NCI-H1105 treated with DMSO at 0.1 percent for 48 hours (cell line): ENCODE measurements at regions not wholly inside any gene's neighbourhood (a gene's known extent, or its start where the extent isn't known, plus 50 kb on each side); places are given as distances from the start of the nearest gene placed in this dataset.

Experiments
- DNase-seq: peaks from one replicate; lab custom pipeline; 2025; lab: John Stamatoyannopoulos, UW

DNA sequence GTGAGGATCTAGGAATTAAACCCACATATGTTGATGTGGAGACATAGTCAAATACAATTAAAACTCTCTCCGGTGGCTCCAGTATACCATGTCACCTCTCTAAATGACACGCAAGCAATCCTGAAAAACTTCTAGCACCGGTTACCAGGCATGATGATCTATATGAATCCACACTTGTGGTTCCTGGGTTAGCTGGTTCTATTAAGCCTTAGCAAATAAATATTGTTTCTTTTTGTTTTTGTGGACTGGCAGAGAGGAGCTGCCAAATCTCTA, 104.8 kb downstream of the SEC61B start:
- DNase-seq = no peak

DNA sequence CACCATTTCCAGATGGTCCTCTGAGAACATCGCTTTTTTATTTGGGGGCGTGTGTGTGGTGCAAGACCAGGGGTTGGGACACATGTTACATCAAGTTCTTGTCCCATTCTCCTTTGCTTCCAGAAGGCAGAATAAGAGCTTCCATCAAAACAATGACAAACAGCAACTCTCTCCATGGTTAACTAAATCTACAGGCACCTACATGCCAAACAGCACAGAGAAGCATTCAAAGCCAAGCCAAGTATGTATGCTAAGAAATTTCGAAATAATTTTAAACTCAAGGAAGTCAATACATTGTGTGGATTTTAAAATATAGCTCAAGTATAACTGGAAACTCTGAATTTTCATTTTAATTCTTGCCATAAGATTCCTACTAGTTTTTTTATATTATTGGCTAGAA, 105.6 kb downstream of the SEC61B start:
- no peak for DNase-seq

DNA sequence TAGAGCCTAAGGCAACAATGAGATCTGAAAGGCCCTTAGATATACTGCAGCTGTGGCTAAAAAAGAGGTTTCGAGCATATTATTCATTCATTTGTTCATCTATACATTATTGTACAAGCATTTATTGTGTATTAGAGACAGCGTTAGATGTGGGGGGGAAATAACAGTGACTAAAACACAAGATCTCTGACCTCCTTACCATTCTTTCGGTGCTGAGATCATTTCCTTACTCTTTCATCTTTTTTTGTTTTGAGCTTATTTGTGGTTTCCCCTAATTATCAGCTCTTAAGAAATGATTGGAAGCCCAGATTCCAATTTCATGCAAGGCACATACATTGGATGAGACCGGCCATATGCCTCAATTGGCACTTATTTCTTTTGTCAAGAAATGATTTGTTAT, 113.2 kb downstream of the SEC61B start:
- no peak for DNase-seq

DNA sequence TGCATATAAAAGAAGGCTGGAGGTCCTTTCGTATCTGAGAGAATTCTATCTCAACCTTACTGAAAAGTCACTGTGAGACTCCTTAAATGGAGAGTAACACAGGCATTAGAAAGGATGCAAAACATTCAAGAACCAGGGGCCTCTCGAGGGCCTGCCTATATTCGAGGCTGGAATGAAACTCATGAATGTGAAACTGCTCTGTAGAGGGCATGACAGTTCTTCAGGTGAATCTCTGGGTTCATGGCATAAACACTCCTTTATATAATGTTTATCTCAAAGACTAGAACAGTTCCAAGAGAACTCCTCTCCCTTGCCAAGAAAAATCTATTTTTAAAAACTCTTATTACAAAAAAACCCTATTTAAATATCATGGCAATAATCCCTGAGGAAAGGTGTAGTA, 113.9 kb downstream of the SEC61B start:
- no peak for DNase-seq

DNA sequence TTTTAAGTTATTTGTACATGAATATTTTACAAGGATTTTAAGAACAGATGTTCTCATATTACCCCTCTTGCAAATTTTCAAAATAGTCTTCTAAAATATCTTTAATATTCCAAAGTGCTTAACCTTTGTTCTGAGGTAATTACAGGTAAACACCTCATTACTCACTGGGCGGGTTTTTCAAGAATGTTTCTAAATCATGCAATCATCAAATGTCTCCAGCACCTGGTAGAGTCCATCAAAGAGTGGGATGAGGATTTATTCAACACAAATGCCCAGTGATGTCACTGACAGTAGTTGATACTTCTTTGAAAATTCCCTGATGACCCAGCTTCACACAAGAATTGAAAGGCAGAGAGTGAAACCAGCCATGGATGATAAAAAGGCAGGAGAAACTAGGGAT, 114.4 kb downstream of the SEC61B start:
- DNase-seq = peak; percentile 34

DNA sequence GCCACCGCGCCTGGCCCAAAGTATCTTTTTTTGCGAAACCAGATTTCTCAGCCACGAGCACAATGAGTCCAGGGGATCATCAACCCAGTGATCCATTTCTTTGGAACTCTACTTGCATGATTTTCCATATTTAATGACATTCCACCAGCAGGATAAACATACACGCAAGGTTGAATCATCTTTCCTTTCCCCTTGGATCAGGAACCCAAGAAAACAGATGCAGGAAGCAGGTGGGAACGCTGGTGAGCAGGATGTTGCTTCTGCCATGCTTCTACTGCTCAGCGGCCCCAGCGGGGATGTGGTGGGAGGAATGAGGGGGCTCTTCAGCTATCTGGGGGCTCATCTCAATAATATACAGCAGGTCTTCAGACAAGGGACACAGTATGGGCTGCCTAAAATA, 118.2 kb downstream of the SEC61B start:
- DNase-seq = no peak

DNA sequence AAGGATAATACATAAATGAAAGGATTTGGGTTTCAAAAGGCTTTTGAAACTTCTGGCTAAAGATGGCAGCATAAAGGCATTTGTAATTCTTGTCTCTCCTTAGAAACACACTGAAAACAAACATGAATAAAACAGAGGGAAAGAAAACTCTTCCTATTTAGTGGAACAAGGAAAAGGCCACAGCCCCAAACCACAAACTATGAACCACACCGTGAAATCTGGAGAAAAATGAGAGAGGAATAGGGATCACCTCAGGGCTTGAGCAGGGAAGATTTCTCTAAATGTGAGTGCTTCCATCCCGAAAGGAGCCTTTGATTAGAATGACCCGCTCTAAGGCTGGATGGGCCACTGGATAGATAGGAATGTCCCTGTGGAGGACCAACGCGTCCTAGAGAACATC, 119.6 kb downstream of the SEC61B start:
- DNase-seq = no peak

DNA sequence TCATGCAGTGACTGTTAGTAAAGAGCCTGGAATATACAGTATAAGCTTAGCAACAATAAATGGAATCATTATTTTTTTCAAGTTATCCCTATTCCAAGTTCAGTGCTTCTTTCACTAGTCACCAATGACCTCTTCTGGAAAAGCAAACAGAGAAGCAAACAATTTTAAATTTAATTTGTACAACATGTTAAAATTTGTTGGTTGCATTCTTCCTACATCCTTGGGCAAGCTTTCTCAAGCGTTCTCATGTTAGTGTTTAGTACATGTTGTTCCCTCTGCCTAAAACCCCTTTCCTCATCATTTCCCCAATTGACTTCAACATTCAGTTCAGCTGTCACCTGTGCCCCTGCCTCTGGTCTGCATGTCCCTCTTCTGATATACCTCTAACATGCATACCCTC, 123.4 kb downstream of the SEC61B start:
- no peak for DNase-seq

DNA sequence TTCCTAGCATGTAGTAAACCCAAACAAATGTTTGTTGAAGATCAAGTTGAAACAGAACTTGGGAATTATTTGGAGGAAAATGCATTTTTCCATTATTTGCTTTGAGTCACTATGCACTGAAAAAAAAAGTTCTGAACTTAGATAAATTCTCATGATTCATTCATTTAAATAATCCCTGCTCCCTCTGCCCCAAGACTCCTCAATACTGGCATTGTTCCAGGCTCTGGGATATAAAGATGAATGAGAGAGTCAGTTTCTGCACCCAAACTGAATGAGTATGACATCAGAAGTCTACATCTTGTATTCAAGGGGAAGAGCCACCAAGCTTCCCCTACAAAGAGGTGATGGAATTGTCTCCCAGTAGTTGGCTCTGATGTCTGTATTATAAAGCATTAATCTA, 123.9 kb downstream of the SEC61B start:
- DNase-seq = no peak

DNA sequence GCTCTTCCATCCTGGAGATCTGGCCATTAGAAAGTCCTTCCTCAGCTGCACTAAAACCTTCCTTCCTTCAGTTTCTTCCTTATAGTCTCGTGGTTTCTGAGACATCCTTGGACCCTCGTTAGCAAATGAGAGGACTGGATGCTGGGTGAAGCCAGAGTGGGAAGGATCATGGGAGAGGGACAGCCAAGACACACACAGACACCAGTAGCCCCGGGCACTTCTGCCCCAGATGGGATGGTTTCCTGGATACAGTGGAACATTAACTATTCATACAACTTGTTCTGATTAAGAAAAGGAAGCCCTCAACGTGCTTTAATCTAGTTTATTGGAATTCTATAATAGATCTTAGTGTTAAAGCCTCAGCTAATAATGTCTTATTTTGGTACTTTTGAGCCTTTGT, 125.5 kb downstream of the SEC61B start:
- no peak for DNase-seq

DNA sequence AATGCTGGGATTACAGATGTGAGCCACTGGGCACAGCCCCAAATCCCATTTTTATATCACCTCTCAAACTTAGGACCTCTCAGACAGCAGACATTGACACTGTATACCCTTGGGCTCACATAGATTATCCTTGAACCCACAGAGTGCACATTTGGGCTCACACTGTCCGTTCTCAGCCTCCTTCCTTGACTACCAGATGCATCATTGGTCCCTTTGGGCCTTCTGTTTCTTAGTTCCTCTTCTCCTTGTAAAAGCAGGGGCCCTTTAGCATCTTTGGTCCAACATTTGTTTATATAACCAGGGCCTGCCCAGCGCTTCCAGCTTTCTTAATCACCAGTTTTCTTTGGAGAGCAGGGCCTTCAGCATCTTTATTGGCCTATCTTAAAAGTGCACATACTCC, 126.2 kb downstream of the SEC61B start:
- no peak for DNase-seq

DNA sequence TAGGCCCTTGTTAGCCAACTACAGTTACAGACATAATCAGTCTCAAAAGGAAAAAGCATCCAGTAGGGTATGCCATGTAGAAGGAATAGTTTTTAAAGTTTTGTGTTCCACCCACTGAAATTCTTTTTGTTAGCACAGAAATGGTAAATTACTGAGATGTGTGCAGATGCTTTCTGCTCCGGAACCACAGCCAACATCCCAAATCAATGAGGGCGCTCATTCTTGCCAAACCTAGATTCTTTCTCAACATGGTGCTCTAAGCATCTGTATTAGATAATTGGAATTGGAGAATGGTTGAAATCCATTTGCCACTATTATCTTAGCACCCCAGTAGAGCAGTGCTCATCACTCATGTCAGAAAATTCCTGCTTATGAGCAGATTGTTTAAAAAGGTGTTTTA, 127.8 kb downstream of the SEC61B start:
- no peak for DNase-seq

DNA sequence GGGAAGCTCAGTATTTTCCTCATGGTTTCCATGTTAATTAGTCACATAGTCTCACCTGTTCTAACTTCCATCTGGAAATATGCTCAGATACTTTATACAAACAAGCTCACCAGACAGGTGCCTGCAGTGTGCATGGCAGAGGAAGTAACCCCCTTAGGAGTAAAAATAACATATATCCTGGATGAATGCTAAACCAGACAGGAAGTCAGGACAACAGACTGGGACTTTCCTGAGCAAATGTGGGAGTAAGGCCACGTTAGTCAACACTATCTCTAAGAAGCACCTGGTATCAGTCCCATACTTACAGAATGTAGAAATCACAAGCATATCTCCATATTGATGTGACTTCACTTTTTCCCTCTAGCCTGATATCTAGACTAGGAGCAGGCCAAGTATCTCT, 128.4 kb downstream of the SEC61B start:
- no peak for DNase-seq

DNA sequence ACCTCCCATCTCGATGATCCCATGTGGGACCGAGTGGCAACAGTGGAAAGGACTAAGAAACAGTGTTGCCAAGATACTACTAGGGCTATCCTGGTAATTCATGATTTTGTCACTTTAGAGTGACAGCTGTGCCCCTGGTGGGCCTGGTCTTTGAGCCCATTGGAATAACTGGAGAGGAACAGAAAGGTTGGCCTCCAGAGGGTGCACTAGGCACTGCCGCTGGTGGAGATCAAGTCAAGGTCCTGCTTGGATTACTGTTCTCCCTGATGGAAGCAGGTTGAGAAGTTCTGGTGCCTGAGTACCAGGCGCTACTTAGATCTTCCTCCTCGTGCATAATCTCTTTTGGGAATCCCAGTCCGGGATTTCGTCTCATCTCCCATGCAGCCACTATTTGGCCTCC, 129.6 kb downstream of the SEC61B start:
- no peak for DNase-seq

DNA sequence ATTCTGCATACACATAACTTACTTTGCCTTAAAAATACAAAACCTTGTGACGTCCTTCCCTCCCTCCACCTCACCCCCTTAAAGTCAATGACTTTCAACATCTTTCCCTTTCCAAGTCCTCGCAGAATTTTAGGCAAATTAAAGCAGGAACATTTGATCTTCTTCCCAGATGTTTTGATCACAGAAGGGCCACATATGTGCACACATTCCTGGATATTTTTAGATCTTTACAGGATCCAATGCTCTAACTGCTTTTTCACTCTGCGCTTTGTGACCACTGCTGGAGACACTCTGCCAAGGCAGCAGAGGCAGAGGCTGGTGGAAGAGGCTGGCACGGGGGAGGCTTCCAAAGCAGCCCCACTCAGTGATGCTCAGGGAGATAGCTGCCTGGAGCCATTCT, 130.7 kb downstream of the SEC61B start:
- no peak for DNase-seq

DNA sequence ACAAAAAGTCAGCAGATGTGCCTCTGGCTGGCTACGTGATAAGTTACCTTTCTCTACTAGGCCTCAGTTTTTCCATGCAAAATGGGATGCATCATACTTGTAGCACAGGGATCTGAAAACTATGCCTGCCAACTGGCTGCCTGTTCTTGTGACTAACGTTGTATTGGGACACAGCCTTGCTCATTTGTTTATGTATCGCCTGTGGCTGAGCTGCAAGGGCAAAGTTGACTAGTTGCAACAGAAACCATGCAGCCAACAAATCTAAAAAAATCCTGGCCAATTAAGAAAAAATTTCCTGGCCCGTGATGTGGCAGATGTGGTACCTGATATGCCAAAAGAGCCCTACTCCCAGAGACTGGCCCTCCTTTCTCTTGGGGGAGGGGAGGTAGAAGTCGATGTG, 131.3 kb downstream of the SEC61B start:
- no peak for DNase-seq

DNA sequence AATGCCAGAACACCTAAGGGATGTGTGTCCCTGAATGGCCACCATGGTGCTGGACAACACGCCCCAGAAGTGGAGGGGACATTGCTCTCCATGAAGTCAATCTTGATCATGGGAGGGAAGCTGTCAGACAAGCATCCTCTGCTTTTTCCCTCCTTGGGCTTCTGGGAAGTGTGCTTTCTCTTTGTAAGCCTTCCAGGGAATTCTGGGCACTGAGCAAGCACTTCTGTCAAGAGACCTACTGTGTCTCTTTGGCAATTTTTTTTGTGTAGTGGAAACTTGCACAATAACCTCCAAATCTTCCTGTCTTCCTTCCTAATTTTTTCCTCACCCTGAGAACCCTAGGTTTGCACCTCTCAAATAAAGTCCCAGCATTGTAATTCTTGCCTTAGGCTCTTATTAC, 132.0 kb downstream of the SEC61B start:
- no peak for DNase-seq

DNA sequence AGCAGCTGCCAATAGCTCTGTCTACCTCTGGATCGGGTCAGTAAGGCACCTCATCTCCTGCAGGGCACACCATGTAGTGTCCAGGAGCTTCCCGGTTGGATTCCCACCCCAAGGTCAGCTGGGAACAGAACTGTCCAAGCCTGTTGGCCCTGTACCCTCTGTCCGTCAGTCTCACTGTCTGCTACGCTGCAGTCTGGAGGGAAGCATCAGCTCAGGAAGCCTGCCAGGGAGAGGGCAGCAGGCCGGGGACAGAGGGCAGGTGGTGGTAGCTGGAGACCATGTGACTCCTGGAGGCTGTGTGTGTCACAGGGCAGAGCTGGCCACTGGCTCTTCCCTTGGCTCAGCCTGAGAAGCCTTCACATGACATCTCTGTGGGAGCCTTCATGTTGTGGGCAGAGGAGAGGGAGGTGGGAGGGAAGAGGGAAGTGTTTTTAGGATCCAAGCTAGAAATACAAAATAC, 134.5 kb downstream of the SEC61B start:
- DNase-seq = no peak

DNA sequence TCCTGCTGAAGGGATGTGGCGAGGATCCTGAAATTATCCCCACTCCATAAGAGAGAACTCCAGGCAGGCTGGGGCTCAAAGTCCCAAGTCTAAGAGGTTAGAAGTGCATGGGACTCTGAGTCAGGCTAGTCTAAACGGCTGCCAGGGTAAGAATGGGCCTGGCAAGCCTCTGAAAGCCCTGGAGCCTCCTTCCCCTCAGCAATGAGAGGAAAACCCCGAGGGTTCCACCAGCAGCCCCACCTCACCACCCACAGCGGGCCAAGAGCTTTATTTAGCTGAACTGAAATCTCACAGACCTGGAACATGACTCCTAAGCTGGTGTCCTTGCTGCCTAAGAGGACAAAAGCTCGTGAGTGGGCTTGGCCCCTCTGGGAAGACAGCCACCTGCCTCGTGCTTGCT, 135.5 kb downstream of the SEC61B start:
- DNase-seq = no peak

DNA sequence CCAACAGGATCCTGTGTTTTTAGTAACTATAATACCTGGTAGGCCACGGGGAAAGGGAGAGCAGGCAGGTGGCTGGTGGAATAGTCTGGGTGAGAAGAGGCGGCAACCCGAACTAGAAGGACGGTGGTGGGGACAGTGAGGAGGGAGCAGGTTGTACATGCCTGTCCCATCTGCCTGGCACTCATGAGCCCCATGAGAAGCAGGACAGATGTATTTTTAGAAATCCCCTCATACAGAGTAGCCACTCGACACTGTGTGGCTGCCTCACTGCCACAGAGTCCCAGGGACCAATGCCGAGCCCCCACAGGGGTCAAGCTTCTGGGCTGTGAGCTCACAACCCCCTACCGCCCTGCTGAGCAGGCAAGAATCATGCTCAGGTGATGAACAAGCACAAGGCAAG, 136.6 kb downstream of the SEC61B start:
- DNase-seq = no peak

DNA sequence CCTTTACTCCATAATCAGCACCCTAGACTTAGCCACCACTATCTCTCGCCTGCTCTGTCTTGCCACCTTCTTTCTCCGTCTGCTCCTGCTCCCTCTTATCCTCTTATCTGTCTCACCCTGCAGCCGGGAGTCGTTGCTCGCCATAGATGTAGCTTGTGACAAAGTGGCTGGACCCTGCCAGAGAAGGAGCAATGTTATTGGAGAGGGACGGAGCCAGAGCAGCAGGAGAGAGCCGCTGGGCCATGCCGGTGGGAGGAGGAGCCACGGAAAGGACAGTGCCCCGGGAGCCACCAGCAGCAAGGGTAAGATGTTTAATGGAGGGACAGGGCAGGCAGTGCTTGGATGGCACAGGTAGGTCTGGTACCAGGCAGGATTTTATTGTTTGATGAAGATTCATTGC, 137.3 kb downstream of the SEC61B start:
- DNase-seq = no peak

DNA sequence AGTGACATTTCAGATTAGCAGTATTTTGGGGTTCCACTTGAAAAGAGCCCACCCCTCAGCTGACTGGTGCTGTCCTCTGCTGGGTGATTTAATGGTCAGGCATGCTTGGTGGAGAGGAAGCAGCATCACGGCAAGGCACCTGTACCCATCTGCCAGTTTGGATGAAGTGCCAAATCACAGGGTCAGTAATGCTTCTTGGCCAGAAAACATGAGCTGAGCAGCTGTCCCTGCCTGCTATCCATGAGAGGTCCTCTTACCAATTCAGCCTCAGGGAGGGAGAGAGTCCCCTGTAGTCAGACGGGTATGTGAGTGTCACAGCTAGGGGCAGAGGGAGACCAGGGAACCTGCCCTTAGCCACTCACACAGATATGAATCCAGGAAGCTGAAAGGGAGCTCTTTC, 137.9 kb downstream of the SEC61B start:
- DNase-seq = no peak

DNA sequence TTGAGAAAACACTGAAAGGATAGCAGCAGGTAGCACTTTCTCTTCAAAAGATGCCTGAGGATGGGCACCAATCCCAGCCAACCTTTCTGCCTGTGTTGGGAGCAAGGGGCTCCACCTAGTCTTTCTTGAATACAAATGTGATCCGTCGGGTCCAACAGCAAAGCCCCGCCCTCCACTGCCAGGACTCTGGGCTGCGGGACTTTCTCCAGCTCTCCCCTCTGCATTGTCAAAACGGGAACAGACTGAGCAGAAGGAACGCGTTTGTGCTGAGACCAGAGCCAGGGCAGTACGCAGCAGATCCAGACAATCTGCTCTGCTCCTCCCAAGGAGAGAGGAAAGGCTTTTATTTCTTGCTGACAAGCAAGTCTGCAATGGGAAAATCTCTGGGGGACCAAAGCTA, 139.7 kb downstream of the SEC61B start:
- no peak for DNase-seq

DNA sequence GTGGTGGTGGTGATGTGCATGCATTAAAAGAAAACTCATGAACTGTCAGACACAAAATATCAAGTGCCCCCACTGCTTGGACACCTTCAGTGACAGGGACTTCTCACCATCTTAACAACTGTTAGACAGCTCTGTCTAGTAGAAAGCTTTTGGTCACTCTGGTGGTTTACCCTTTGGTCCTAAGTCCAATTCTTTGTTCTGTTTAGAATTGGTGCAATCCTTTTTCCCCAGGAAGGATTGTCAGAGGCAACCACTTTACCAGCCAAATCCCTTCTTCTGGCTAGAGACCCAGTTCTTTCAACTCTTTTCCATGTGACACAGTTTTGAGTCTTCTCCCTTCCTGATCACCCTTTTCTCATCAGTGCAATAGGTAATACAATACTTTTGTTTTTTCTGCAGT, 140.2 kb downstream of the SEC61B start:
- no peak for DNase-seq

DNA sequence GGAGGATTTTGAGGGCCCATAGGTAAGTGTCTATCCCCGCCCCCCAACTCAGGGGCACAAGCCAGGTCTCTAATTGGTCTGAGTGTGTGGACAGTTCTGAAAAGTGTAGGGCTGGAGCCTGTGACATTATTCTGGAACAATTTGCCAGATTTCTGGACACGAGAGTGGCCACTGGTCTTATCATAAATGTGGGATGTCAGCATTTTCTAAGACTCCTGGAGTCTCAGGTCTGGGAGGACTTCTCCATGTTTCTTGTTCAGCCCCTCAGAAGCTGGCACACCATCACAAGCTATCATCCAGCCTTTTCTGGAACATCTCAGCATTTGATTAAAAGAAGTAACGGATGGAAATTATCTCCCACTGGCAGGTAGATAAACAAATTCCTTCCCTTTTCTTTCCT, 141.4 kb downstream of the SEC61B start:
- no peak for DNase-seq
